Sciatic nerve (tissue), 2 donors: ENCODE measurements at regions not wholly inside any gene's neighbourhood (a gene's known extent, or its start where the extent isn't known, plus 50 kb on each side); places are given as distances from the start of the nearest gene placed in this dataset.
"Not testable (repeated sequence)": the region's sequence is repeated elsewhere in the genome, so short reads cannot be mapped to it uniquely, and the experiment has no call there.

ENCODE experiments used
- ATAC-seq: fragments of 200-7000 bp; cut with Tn5 transposase; one replicate; pipeline ENCODE4 v1.9.1; 2020; ENCODE audit warnings: mild to moderate bottlenecking, moderate library complexity
- DNase-seq: peaks from one replicate; pipeline ENCODE4 v3.0.0-alpha.2; 2020; ENCODE audit warnings: low spot score
- intact Hi-C: fragments of 100-400 bp; cut with DNase I; formaldehyde crosslinking; loops from one replicate; pipeline ENCODE4 v1.14.2; 2022
- donor health status: DM: no; HTN: no; CAD: no.
- donor health status: DM: no; HTN: no; CAD: no.

- intact Hi-C loops, ATAC-seq: not testable (repeated sequence)
These were observed 93.5 kb upstream of the EYA4 start for GRCh38 chr6:133147470-133148184.

GRCh38 chr6:133156689-133157088 lies 84.5 kb upstream of the EYA4 start:
- intact Hi-C loops = no loop called here

More at GRCh38 chr6:133147470-133148184, 93.5 kb upstream of the EYA4 start:
- not testable (repeated sequence) for DNase-seq

GRCh38 chr6:133157995-133158394 lies 83.2 kb upstream of the EYA4 start:
- DNase-seq = no peak
- intact Hi-C loops = no loop called here
- ATAC-seq = no peak

More at GRCh38 chr6:133156689-133157088, 84.5 kb upstream of the EYA4 start:
- no peak for DNase-seq
- ATAC-seq = no peak

GRCh38 chr6:133159255-133159795 lies 81.8 kb upstream of the EYA4 start:
- ATAC-seq = no peak

GRCh38 chr6:133160536-133160935 lies 80.6 kb upstream of the EYA4 start:
- intact Hi-C loops = no loop called here
- ATAC-seq (no peak), DNase-seq (no peak)

More at GRCh38 chr6:133159255-133159795, 81.8 kb upstream of the EYA4 start:
- intact Hi-C loops = no loop called here
- no peak for DNase-seq

GRCh38 chr6:133165235-133165634 lies 75.9 kb upstream of the EYA4 start:
- ATAC-seq (no peak), DNase-seq (no peak)
- intact Hi-C loops = no loop called here

GRCh38 chr6:133166766-133167165 lies 74.4 kb upstream of the EYA4 start:
- intact Hi-C loops = no loop called here
- ATAC-seq = no peak
- no peak for DNase-seq

GRCh38 chr6:133169901-133170300 lies 71.3 kb upstream of the EYA4 start:
- intact Hi-C loops = no loop called here
- DNase-seq = no peak
- ATAC-seq = no peak

GRCh38 chr6:133170602-133171001 lies 70.6 kb upstream of the EYA4 start:
- intact Hi-C loops = no loop called here
- DNase-seq = no peak
- no peak for ATAC-seq

- intact Hi-C loops = no loop called here
- DNase-seq (no peak), ATAC-seq (no peak)
These were observed 69.1 kb upstream of the EYA4 start for GRCh38 chr6:133171989-133172604.

GRCh38 chr6:133173276-133173675 lies 67.9 kb upstream of the EYA4 start:
- DNase-seq = no peak
- no peak for ATAC-seq
- intact Hi-C loops = no loop called here

- intact Hi-C loops = no loop called here
- ATAC-seq (peak; percentile 57), DNase-seq (peak; percentile 64)
These were observed 61.7 kb upstream of the EYA4 start for GRCh38 chr6:133179481-133179880.

- no peak for ATAC-seq
- no peak for DNase-seq
- intact Hi-C loops = no loop called here
These were observed 57.5 kb upstream of the EYA4 start for GRCh38 chr6:133183691-133184090.

- intact Hi-C loops = no loop called here
- no peak for DNase-seq
- ATAC-seq = no peak
These were observed 56.3 kb upstream of the EYA4 start for GRCh38 chr6:133184798-133185372.

- intact Hi-C loops = no loop called here
- DNase-seq (no peak), ATAC-seq (no peak)
These were observed 55.4 kb upstream of the EYA4 start for GRCh38 chr6:133185731-133186130.

GRCh38 chr6:133187114-133187513 lies 54.0 kb upstream of the EYA4 start:
- intact Hi-C loops = no loop called here

GRCh38 chr6:133187657-133188453 lies 53.3 kb upstream of the EYA4 start:
- intact Hi-C loops = no loop called here
- DNase-seq (no peak), ATAC-seq (no peak)

More at GRCh38 chr6:133187114-133187513, 54.0 kb upstream of the EYA4 start:
- ATAC-seq (no peak), DNase-seq (no peak)

GRCh38 chr6:133190912-133191311 lies 50.2 kb upstream of the EYA4 start:
- intact Hi-C loops = no loop called here
- ATAC-seq = no peak
- no peak for DNase-seq

GRCh38 chr6:133191323-133191722 lies 49.8 kb upstream of the EYA4 start:
- intact Hi-C loops = no loop called here
- ATAC-seq (no peak), DNase-seq (no peak)
